ENCODE measurements at regions not wholly inside any gene's neighbourhood (a gene's known extent, or its start where the extent isn't known, plus 50 kb on each side); places are given as distances from the start of the nearest gene placed in this dataset.

DNA sequence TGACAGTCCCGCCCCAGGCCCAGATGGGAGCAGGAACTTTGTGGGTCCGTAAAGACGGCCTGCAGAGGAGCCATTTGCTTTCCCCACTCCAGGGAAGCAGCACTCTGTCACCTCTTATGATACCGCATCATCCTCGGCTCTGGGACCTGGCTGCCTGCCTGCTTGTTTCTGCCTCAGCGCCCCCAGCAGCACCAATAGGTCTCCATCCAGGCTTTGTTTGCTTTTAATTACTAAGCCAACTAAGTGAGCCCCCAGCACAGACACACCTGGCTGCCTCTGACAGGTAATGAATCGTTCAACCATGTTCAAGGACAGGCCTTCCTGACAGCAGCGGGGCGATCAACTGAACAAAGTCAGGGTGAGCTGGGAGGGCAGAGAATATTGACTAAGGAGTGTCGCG is 141.4 kb downstream of the C5orf15 start:
- peaks cover 4% of the 10 kb centered on the region; the same call in 1 of the 2 replicates for H3K27me3 ChIP-seq
- no peak overlapping the region for H3K4me3 ChIP-seq
- H3K9me3 ChIP-seq: no peaks in the 10 kb centered on the region
- H3K36me3 ChIP-seq: no peaks in the 10 kb centered on the region
- no peak for DNase-seq

DNA sequence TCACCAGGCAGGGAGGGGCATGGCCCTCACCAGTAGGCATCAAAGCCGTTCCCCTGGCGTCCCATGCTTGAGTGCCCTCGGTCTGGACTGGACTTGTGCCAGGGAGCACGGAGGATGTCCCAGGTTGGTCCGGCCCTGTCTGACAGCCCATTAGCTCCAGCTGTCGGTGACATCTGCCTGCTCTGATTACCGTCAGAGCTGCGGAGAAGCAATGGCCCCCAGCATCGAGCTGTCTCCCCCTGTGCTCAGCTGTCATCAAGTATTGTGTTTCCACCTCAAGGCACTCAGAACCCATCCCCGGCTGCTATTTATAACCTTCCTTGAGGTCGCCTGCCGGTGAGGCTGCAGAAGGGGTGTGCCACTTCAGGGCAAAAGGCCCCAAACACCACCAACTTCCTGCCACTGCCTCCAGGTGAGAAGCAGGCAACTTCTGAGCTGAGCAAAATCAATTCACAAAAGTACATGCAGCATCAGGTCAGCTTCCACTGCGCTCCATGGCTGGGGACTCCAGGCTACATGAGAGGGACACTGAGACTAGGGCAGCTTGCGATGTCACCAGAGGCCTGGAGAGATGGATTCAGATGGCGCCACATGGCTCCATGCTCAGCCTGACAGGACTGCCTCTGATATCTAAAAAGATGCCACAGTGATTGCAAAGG is 142.7 kb downstream of the C5orf15 start:
- H3K27me3 ChIP-seq: peaks cover 4% of the 10 kb centered on the region; the same call in 1 of the 2 replicates
- no peak for DNase-seq
- no peak overlapping the region for H3K4me3 ChIP-seq
- no peaks in the 10 kb centered on the region for H3K9me3 ChIP-seq
- H3K36me3 ChIP-seq: no peaks in the 10 kb centered on the region

DNA sequence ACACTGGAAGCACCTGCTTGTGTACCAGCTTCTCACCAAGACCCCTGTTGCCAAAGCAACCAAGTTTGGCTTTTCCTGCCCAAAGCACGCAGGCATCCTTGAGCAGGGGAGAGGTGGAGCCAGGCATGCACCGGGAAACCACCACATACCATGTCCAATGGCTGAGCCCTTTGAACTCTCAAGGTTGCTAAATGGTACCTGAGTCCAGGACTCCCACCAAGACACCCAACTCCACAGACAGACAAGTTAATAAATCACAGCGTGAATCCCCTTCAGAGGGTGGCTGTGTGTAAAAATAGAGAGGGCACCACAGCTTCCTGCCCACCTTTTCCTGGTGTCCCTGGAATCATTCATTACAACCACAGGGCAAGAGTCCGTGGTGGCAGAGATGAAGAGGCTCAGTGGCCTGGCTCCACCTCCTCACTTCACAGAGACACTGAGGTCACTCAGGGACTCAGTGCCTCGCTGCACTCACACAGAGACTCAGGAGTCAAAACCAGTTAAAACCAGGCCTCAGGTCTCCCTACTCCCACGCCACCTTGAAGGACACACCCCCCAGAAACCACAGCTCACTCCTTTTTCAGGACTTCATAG is 143.7 kb downstream of the C5orf15 start:
- H3K27me3 ChIP-seq: peaks cover 4% of the 10 kb centered on the region; the same call in 1 of the 2 replicates
- H3K36me3 ChIP-seq: no peaks in the 10 kb centered on the region
- H3K9me3 ChIP-seq: no peaks in the 10 kb centered on the region

DNA sequence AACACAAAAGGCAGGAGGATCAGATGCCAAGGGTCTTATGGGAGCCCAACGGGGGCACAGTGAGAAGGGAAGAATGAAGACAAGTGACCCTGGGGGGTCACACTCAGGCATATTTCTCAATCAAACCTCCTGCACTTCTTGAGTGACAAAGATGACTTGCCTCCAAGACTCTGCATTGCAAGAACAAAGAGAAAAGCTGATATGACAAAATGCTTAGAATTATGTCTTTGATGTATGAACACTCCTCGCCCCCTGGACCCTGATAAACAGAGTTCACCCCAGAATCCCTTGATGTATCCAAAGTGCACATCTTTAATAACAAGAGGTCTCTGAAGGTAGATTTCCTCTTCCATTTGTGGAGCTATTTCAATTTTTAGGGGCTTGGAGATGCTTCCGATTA is 146.5 kb downstream of the C5orf15 start:
- Histone ChIP-seq H3K27me3 (peaks cover 4% of the 10 kb centered on the region; the same call in 1 of the 2 replicates), H3K4me3 (no peak overlapping the region), H3K36me3 (no peaks in the 10 kb centered on the region), H3K9me3 (no peaks in the 10 kb centered on the region)
- DNase-seq: no peak

More for the DNA sequence above, 143.7 kb downstream of the C5orf15 start:
- H3K4me3 ChIP-seq: no peak overlapping the region
- DNase-seq: no peak

DNA sequence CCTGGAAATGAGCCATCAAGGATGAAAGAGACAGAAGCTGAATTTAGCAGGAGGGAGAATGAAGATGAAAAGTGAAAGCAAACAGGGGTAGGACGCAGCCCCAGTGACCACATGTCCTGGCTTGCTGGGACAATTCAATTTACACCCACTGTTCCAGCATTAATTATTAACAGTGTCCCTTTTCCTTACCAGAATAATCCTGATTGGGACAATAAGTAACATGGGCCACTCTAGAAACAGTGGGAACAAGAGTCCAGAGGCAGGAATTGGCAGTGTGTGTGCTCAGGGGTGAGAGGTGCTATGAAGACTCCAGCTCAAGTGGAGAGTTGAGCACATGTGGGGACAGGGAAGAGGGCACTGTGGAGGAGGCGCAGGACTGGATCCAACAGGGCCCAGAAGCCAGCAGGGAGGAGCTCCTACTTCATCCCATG is 147.1 kb downstream of the C5orf15 start:
- Histone ChIP-seq H3K9me3 (no peaks in the 10 kb centered on the region), H3K4me3 (no peak overlapping the region), H3K36me3 (no peaks in the 10 kb centered on the region), H3K27me3 (peaks cover 4% of the 10 kb centered on the region; the same call in 1 of the 2 replicates)
- no peak for DNase-seq

DNA sequence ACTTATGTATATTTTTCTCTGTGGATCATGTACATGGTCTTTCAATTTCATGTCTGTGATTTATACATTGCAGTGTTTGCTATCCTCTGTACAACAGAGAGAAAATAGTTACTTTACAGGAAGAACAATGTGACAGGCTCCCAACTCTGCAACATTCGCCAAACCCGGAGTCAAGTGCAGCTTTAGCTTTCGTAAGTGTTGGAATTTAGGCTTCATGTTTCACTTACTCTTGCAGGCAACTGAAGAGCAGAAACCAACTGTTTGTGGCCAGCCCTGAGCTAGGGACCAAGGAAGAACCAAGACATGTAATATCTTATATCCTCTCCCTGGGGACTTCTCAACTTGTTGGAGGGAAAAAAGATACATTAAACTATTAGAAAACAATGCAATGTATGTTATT is 147.9 kb downstream of the C5orf15 start:
- no peaks in the 10 kb centered on the region for H3K36me3 ChIP-seq
- H3K4me3 ChIP-seq: no peak overlapping the region
- DNase-seq: no peak
- peaks cover 4% of the 10 kb centered on the region; the same call in 1 of the 2 replicates for H3K27me3 ChIP-seq
- H3K9me3 ChIP-seq: no peaks in the 10 kb centered on the region

DNA sequence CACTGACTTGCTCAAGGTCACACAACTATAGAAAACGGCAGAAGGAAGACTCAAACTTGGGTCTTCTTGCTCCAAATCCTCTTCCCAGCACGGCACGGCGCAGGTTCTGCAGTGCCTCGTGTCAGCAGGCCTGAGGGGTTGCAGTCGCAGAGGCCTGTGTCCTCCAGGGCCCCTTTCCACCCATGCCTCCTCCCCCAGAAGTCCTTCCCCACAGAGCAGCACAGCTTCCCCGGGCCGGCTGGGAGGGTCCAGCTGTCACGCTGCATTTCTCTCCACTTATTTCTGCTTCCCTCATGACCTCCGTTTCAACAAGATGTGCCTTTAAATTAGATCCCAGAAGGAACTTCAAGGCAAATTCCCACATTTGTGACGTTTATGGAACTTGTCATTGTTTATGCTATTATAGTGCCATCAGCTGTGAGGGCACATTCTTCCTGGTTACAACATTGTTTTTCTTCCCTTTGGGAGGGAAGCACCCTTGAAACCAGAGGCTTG is 148.4 kb downstream of the C5orf15 start:
- H3K4me3 ChIP-seq: no peak overlapping the region
- peaks cover 4% of the 10 kb centered on the region; the same call in 1 of the 2 replicates for H3K27me3 ChIP-seq
- no peaks in the 10 kb centered on the region for H3K9me3 ChIP-seq
- no peaks in the 10 kb centered on the region for H3K36me3 ChIP-seq
- no peak for DNase-seq

DNA sequence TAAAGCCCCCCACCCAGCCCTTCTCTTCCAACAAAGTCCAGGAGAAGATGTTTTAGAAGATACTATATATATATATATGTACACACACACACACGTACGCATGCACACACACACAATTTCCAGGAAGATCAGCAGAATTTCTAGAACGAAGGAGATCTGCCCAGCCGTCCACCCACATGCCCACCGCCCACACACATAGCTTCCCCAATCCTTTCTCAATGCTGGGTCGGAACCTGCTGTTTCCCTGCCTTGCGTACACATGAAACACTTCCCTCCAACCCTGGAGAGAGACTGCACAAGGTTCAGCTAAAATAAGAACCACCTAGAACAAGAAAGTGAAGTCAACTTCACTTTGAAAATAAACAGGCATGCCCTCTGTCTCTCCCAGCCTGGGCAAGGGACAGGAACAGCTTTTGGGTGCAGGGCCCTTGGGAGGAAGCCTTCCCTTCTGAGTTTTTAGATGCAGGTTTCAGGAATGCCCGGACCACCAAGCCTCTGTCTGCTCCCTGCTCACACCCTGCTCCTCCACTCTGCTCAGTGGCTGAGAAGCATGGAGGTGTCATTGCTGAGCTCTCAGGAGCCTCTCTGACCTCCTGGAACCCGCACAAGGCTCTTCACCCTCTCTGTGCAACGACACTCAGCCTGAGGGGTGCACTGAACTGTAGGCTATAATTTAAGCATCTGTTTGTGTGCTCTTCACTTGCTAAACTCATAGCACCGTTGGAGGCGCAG is 149.4 kb downstream of the C5orf15 start:
- H3K4me3 ChIP-seq: no peak overlapping the region
- peaks cover 4% of the 10 kb centered on the region; the same call in 1 of the 2 replicates for H3K27me3 ChIP-seq
- no peaks in the 10 kb centered on the region for H3K36me3 ChIP-seq
- H3K9me3 ChIP-seq: no peaks in the 10 kb centered on the region
- no peak for DNase-seq

DNA sequence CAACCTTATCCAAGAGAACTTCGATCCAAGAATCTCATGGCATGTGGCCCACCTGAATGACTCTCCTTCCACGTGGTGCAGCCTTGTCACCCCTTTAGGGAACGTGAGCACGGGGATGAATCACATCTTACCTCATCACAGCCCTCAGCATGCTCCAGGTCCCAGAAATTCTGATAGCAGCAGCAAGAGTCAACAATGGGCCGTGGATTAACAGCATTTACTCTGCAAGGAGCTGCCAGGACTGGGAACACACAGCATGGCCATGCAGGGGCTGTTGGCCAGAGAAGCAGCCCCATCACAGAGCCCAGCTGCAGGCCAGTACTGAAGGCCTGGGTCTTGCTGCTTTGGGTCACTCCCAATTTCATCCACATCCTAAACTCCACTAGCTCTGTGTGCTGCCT is 150.4 kb downstream of the C5orf15 start:
- Histone ChIP-seq H3K9me3 (no peaks in the 10 kb centered on the region), H3K36me3 (no peaks in the 10 kb centered on the region), H3K27me3 (peaks cover 4% of the 10 kb centered on the region; the same call in 1 of the 2 replicates), H3K4me3 (no peak overlapping the region)
- DNase-seq: peak; percentile 97

DNA sequence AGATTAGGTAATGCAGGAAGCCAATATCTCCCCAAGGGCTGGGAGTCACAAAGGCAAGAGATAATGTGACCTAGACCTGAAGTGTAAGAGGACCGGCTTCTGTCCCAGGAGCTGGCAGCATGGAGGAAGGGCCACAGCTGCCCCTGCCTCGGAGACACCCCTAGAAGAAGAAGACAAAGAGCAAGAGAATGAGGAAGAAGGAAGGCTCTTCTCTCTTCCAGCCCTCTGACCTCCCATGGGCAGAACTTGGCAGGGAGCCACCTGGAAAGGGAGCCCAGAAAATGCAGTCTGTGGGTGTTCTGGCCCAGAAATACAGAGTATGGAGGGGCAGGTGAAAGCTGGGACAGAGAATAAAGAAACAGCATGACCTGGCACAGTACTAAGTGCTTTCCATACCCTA is 151.0 kb downstream of the C5orf15 start:
- H3K9me3 ChIP-seq: no peaks in the 10 kb centered on the region
- peak; percentile 66 for DNase-seq
- no peaks in the 10 kb centered on the region for H3K36me3 ChIP-seq
- H3K27me3 ChIP-seq: no peaks in the 10 kb centered on the region; the same call in 1 of the 2 replicates
- H3K4me3 ChIP-seq: no peak overlapping the region

DNA sequence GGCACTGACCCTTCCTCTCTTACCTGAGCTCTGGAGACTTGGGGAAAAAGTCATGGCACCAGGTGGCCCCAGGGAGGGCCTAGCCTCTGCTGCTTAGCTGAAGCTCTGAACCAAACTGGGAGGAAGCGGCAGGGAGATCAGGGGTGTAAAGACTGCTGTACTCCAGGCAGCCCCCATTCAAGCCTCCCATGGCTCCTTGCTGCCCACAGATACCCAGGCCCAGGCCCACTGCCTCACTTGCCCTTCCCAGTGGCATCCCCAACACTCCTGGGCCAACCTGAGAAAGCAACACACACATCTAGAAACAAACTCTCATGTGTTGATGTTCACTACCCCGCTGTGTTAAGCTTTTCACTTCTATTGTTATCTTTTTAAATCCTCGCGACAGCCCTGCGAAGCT is 151.6 kb downstream of the C5orf15 start:
- Histone ChIP-seq H3K9me3 (no peaks in the 10 kb centered on the region), H3K27me3 (no peaks in the 10 kb centered on the region; the same call in 1 of the 2 replicates), H3K36me3 (no peaks in the 10 kb centered on the region), H3K4me3 (no peak overlapping the region)
- DNase-seq: no peak

DNA sequence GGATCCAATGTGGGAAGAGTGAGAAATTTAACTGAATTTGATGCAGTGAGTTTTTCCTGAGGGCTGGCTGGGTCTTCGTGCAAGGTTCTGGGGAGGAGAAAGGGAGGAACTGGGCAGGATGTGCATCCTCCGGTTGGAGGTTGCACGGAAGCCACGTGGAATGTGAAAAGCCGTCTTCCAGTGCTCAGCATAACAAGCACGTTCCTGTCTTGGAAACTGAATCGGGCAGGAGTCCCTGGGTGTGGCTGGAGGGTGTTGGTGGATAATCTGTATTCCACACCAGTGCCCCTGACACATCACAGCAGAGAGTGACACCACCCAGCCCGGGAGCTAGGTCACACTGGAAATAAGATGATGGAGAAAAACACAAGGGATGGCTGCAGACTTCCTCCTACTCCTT is 154.3 kb downstream of the C5orf15 start:
- no peaks in the 10 kb centered on the region for H3K27me3 ChIP-seq
- H3K4me3 ChIP-seq: no peak overlapping the region
- no peaks in the 10 kb centered on the region for H3K36me3 ChIP-seq
- DNase-seq: peak; percentile 55
- H3K9me3 ChIP-seq: no peaks in the 10 kb centered on the region

DNA sequence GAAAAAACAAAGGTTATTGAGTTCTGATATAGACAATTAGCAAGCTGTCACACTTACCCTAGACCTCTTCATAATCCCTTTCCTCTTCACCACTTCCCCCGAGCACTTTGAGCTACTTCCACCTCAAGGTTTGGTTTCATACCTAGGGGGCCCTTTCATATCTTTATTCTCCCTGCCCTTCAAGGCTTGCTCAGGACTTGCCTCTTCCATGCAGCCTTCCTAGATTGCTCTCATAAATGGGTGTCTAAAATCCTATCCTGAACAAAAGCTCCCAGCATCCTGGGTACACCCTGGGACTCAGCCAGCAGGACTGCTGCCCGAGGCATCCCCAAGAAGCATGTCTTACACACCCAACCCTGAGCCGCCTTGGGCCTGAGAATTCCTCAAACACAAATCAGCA is 157.3 kb downstream of the C5orf15 start:
- peaks cover 10% of the 10 kb centered on the region for H3K27me3 ChIP-seq
- no peaks in the 10 kb centered on the region for H3K9me3 ChIP-seq
- no peak for DNase-seq
- H3K4me3 ChIP-seq: no peak overlapping the region
- no peaks in the 10 kb centered on the region for H3K36me3 ChIP-seq

DNA sequence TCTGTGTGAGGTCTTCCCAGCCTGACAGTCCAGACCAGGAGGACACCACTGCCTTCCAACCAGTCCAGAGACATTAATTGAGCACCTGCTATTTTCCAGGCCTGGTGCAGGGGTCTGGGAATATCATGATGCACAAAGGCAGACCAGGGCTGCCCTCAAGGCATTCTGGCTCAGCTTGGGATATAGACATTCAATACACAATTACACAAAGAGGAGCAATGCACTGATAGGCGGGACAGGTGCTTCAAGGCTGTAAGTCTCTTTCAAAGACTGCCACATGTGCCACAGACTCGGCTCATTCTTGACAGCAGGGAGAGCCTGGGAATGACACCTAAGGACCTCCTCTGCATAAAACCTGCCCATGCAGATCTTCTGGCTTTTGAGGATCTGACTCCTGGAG is 158.6 kb downstream of the C5orf15 start:
- peaks cover 10% of the 10 kb centered on the region for H3K27me3 ChIP-seq
- no peaks in the 10 kb centered on the region for H3K36me3 ChIP-seq
- no peak overlapping the region for H3K4me3 ChIP-seq
- no peaks in the 10 kb centered on the region for H3K9me3 ChIP-seq
- DNase-seq: no peak

DNA sequence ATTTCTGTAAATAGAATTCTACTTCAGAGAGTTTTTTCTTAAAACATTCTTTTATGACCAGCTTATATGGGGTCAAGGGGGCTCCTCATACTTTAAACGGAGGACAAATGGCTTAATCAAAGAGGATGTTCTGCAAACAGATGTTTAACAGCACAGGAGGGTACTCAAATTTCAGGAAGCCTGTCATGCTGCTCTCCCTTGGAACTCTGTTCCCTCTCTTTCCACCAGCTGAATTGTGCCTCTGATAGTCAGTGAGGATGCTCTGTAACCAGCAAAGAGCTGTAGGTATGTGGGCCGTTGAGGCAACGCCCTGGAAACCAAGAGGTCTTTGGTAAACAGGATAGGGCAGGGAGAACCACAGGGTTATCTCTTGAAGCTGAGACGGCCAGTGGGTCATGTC is 161.1 kb downstream of the C5orf15 start:
- no peak for DNase-seq
- Histone ChIP-seq H3K27me3 (peaks cover 12% of the 10 kb centered on the region), H3K9me3 (no peaks in the 10 kb centered on the region), H3K36me3 (no peaks in the 10 kb centered on the region), H3K4me3 (no peak overlapping the region)

DNA sequence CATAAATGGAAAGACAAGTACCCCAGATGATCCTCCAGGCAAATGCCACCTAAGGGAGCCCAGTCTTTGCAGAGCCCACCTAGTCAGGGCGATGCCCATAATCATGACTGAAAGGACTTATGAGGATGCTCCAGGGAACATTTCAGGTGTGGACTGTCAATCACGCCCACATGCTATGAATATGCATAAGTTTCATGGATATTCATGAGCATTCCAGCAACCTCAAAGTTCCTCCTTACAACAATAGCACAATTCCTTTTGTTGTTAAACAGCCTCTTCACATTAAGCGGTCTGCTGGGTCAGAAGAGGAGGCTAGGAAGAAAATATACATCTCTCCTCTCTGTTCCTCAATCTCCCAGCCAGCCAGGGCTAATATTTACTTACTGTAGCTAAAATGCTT is 161.6 kb downstream of the C5orf15 start:
- no peak for DNase-seq
- Histone ChIP-seq H3K9me3 (no peaks in the 10 kb centered on the region), H3K27me3 (peaks cover 12% of the 10 kb centered on the region), H3K4me3 (no peak overlapping the region), H3K36me3 (no peaks in the 10 kb centered on the region)

Measured in MG63 (cell line).